H9 (cell line): ENCODE measurements at regions not wholly inside any gene's neighbourhood (a gene's known extent, or its start where the extent isn't known, plus 50 kb on each side); places are given as distances from the start of the nearest gene placed in this dataset.

Experiments
- DNase-seq: peaks from one replicate; pipeline ENCODE4 v3.0.0-alpha.2; 2017
- H2AFZ ChIP-seq: one replicate; pipeline ENCODE4 v1.6.1; 2013; ENCODE audit warnings: mild to moderate bottlenecking, low read length, control low read depth, moderate library complexity
- H2AK5ac ChIP-seq: 2 replicates; pipeline ENCODE4 v1.6.1; 2013; ENCODE audit warnings: low read length, control low read depth, mixed read lengths; ENCODE audit not compliant: insufficient read length
- H2BK120ac ChIP-seq: one replicate; pipeline ENCODE4 v1.6.1; 2013; ENCODE audit warnings: low read depth, mild to moderate bottlenecking, low read length, control low read depth, inconsistent platforms; ENCODE audit not compliant: poor library complexity, severe bottlenecking
- H2BK12ac ChIP-seq: 2 replicates; pipeline ENCODE4 v1.6.1; 2013; ENCODE audit warnings: low read length, control low read depth, mixed read lengths, low read depth; ENCODE audit not compliant: insufficient read length
- H2BK15ac ChIP-seq: 2 replicates; pipeline ENCODE4 v1.6.1; 2013; ENCODE audit warnings: low read depth, low read length, control low read depth
- H2BK20ac ChIP-seq: one replicate; pipeline ENCODE4 v1.6.1; 2013; ENCODE audit warnings: low read depth, mild to moderate bottlenecking, low read length, control low read depth, inconsistent platforms; ENCODE audit not compliant: poor library complexity, severe bottlenecking
- H2BK5ac ChIP-seq: 2 replicates; pipeline ENCODE4 v1.6.1; 2013; ENCODE audit warnings: low read length, control low read depth, mixed read lengths; ENCODE audit not compliant: insufficient read length
- H3K14ac ChIP-seq: 2 replicates; pipeline ENCODE4 v1.6.1; 2013; ENCODE audit warnings: low read length, control low read depth; ENCODE audit not compliant: insufficient read depth
- H3K18ac ChIP-seq: 2 replicates; pipeline ENCODE4 v1.6.1; 2013; ENCODE audit warnings: low read depth, mild to moderate bottlenecking, mixed read lengths, low read length, control low read depth; ENCODE audit not compliant: insufficient read length
- H3K23ac ChIP-seq: 2 replicates; pipeline ENCODE4 v1.6.1; 2013; ENCODE audit warnings: low read length, control low read depth, mixed read lengths, low read depth; ENCODE audit not compliant: insufficient read length
- H3K23me2 ChIP-seq: 2 replicates; pipeline ENCODE4 v1.6.1; 2013; ENCODE audit warnings: low read depth, mild to moderate bottlenecking, mixed read lengths, low read length, control low read depth; ENCODE audit not compliant: insufficient read length, poor library complexity, severe bottlenecking
- H3K27ac ChIP-seq: 2 replicates; pipeline ENCODE4 v1.5.1; 2013; ENCODE audit warnings: low read length, control low read depth, mixed read lengths, low read depth; ENCODE audit not compliant: insufficient read length
- H3K27me3 ChIP-seq: 2 replicates; pipeline ENCODE4 v1.6.1; 2013; ENCODE audit warnings: low read length, control low read depth, inconsistent platforms; ENCODE audit not compliant: insufficient read depth
- H3K4ac ChIP-seq: 2 replicates; pipeline ENCODE4 v1.6.1; 2013; ENCODE audit warnings: low read depth, mild to moderate bottlenecking, control low read depth, inconsistent platforms, low read length, moderate library complexity
- H3K4me1 ChIP-seq: 2 replicates; pipeline ENCODE4 v1.6.1; 2013; ENCODE audit warnings: low read length, control low read depth, inconsistent platforms; ENCODE audit not compliant: insufficient read depth
- H3K4me2 ChIP-seq: 2 replicates; pipeline ENCODE4 v1.6.1; 2013; ENCODE audit warnings: low read length, control low read depth, mixed read lengths; ENCODE audit not compliant: insufficient read length, insufficient read depth
- H3K56ac ChIP-seq: 2 replicates; pipeline ENCODE4 v1.6.1; 2013; ENCODE audit warnings: low read depth, mild to moderate bottlenecking, mixed read lengths, low read length, control low read depth; ENCODE audit not compliant: insufficient read length
- H3K79me1 ChIP-seq: 2 replicates; pipeline ENCODE4 v1.6.1; 2013; ENCODE audit warnings: low read depth, mild to moderate bottlenecking, moderate library complexity, low read length, control low read depth, inconsistent platforms; ENCODE audit not compliant: insufficient read depth, poor library complexity, severe bottlenecking
- H3K79me2 ChIP-seq: 2 replicates; pipeline ENCODE4 v1.6.1; 2013; ENCODE audit warnings: low read length, control low read depth, inconsistent platforms; ENCODE audit not compliant: insufficient read depth
- H3K9ac ChIP-seq: 2 replicates; pipeline ENCODE4 v1.6.1; 2013; ENCODE audit warnings: low read length, control low read depth, mixed read lengths; ENCODE audit not compliant: insufficient read length; ENCODE audit errors: extremely low read depth
- H3K9me3 ChIP-seq: one replicate; pipeline ENCODE4 v1.6.1; 2013; ENCODE audit warnings: low read depth, low read length, inconsistent platforms; ENCODE audit not compliant: control insufficient read depth
- H3T11ph ChIP-seq: one replicate; pipeline ENCODE4 v1.6.1; 2013; ENCODE audit warnings: mild to moderate bottlenecking, low read length, control low read depth, inconsistent platforms
- H4K20me1 ChIP-seq: one replicate; pipeline ENCODE4 v1.6.1; 2013; ENCODE audit not compliant: control insufficient read depth, insufficient read length, insufficient read depth
- H4K5ac ChIP-seq: 2 replicates; pipeline ENCODE4 v1.6.1; 2013; ENCODE audit warnings: low read depth, mild to moderate bottlenecking, mixed read lengths, low read length, control low read depth; ENCODE audit not compliant: insufficient read length
- H4K8ac ChIP-seq: replicated peaks from 2 replicates; pipeline ENCODE4 v1.6.1; 2013; ENCODE audit warnings: low read length, control low read depth, mixed read lengths, low read depth; ENCODE audit not compliant: insufficient read length
- H4K91ac ChIP-seq: 2 replicates; pipeline ENCODE4 v1.6.1; 2013; ENCODE audit warnings: low read depth, mild to moderate bottlenecking, moderate library complexity, mixed read lengths, low read length, control low read depth; ENCODE audit not compliant: insufficient read length
- H3K27ac Mint-ChIP-seq, 3 experiments: 2 replicates in 2 of 3; 3 replicates in 1 of 3; pipeline ENCODE4 v1.8.0; 2020 to 2021; ENCODE audit warnings: mixed read lengths in 3 of 3, mild to moderate bottlenecking in 1 of 3, moderate library complexity in 1 of 3
- H3K27me3 Mint-ChIP-seq: 2 replicates; pipeline ENCODE4 v1.8.0; 2021; ENCODE audit warnings: low read depth, mild to moderate bottlenecking, moderate library complexity, mixed read lengths
- H3K36me3 Mint-ChIP-seq, 3 experiments: 2 replicates in 2 of 3; 3 replicates in 1 of 3; pipeline ENCODE4 v1.8.0; 2020 to 2021; ENCODE audit warnings: low read depth in 3 of 3, mixed read lengths in 3 of 3; ENCODE audit not compliant: insufficient read depth in 1 of 3
- H3K4me1 Mint-ChIP-seq, 2 experiments: 2 replicates each; pipeline ENCODE4 v1.8.0; 2020; ENCODE audit warnings: mixed read lengths in 2 of 2
- H3K4me3 Mint-ChIP-seq, 2 experiments: 2 replicates in 1 of 2; 3 replicates in 1 of 2; pipeline ENCODE4 v1.8.0; 2020 to 2021; ENCODE audit warnings: mild to moderate bottlenecking in 2 of 2, mixed read lengths in 2 of 2, moderate library complexity in 1 of 2
- H3K9me3 Mint-ChIP-seq, 2 experiments: 2 replicates in 1 of 2; 3 replicates in 1 of 2; pipeline ENCODE4 v1.8.0; 2020; ENCODE audit warnings: mild to moderate bottlenecking in 2 of 2, mixed read lengths in 2 of 2, moderate library complexity in 1 of 2
- WGBS: extraction: QIAGEN DNeasy Blood & Tissue Kit; methylation state at CpG from one replicate; pipeline ENCODE4 v1.1.7; 2013; ENCODE audit warnings: missing lambda C conversion rate, low lambda C conversion rate, mixed read lengths; ENCODE audit not compliant: insufficient read length; ENCODE audit errors: extremely low coverage; 5-methylcytosine and 5-hydroxymethylcytosine counted together
- TF ChIP-seq, protein P1 (sequence below): fragments of 200-600 bp; sonication (generic); conservative IDR thresholded peaks from 3 replicates; pipeline ENCODE4 v1.8.0; 2021; ENCODE audit warnings: antibody characterized with exemption, mild to moderate bottlenecking

DNA sequence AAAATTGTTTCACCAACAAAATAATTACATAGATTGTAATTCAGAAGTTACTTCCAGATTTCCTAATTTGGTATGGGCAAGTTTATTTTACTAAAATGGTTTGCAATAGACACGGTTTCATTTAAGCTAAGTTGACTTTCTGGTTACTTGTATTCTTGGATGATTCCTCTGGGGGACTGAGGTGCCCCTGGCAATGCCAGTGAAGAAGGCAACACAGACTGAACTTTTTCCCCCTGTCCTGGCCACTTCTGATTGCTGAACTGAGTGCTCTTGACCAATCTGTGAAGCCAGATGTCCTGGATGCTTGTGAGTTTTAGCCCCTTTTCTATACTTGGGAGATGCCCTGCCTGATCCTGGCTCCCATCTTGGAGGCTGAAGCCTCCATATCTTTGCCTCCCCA lies 66.3 kb upstream of the FANCC start:
- no peaks in the 10 kb centered on the region for H3K79me1 ChIP-seq
- no peak overlapping the region for H3K4ac ChIP-seq
- Mint-ChIP-seq H3K36me3 (no peaks in the 10 kb centered on the region), H3K4me1 (peaks cover 4 to 6% of the 10 kb centered on the region in 2 experiments; a peak in 1 of 4 replicates), H3K27ac (0 out of 7 replicates have a peak overlapping the region, but pooled peaks of 1 of the 3 experiments have one; percentile 15), H3K4me3 (no peak overlapping the region), H3K9me3 (no peaks in the 10 kb centered on the region), H3K27me3 (peaks cover 3% of the 10 kb centered on the region)
- H3K4me1 ChIP-seq, result no peaks in the 10 kb centered on the region; the same call in 1 of the 2 replicates
- H3K4me2 ChIP-seq, result no peak overlapping the region
- H2BK5ac ChIP-seq, result no peak overlapping the region
- no peak overlapping the region for H3K27ac ChIP-seq
- no peak overlapping the region for H2BK15ac ChIP-seq
- no peak for DNase-seq
- no peaks in the 10 kb centered on the region for H3K27me3 ChIP-seq
- H4K5ac ChIP-seq, result no peak overlapping the region
- no peak overlapping the region for H2BK120ac ChIP-seq
- no peaks in the 10 kb centered on the region for H3K9me3 ChIP-seq
- H3K9ac ChIP-seq, result no peak overlapping the region
- H2BK12ac ChIP-seq, result no peak overlapping the region
- TF ChIP-seq, protein P1, sequence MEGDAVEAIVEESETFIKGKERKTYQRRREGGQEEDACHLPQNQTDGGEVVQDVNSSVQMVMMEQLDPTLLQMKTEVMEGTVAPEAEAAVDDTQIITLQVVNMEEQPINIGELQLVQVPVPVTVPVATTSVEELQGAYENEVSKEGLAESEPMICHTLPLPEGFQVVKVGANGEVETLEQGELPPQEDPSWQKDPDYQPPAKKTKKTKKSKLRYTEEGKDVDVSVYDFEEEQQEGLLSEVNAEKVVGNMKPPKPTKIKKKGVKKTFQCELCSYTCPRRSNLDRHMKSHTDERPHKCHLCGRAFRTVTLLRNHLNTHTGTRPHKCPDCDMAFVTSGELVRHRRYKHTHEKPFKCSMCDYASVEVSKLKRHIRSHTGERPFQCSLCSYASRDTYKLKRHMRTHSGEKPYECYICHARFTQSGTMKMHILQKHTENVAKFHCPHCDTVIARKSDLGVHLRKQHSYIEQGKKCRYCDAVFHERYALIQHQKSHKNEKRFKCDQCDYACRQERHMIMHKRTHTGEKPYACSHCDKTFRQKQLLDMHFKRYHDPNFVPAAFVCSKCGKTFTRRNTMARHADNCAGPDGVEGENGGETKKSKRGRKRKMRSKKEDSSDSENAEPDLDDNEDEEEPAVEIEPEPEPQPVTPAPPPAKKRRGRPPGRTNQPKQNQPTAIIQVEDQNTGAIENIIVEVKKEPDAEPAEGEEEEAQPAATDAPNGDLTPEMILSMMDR, result no peak
- no peak overlapping the region for H4K91ac ChIP-seq
- no peak overlapping the region for H3K23ac ChIP-seq
- no peak overlapping the region for H2AFZ ChIP-seq
- H3K23me2 ChIP-seq, result no peaks in the 10 kb centered on the region
- no peaks in the 10 kb centered on the region for H4K20me1 ChIP-seq
- H3K56ac ChIP-seq, result no peak overlapping the region
- no CpG with 5 or more reads among the region's 1 CpG for WGBS
- no peak overlapping the region for H3T11ph ChIP-seq
- H3K14ac ChIP-seq, result no peak overlapping the region
- H4K8ac ChIP-seq, result no peak overlapping the region
- no peak overlapping the region for H2AK5ac ChIP-seq
- H2BK20ac ChIP-seq, result no peak overlapping the region
- H3K18ac ChIP-seq, result no peak overlapping the region
- no peaks in the 10 kb centered on the region for H3K79me2 ChIP-seq
